ENCODE measurements at regions not wholly inside any gene's neighbourhood (a gene's known extent, or its start where the extent isn't known, plus 50 kb on each side); places are given as distances from the start of the nearest gene placed in this dataset.
"Not testable (repeated sequence)": the region's sequence is repeated elsewhere in the genome, so short reads cannot be mapped to it uniquely, and the experiment has no call there.

DNA sequence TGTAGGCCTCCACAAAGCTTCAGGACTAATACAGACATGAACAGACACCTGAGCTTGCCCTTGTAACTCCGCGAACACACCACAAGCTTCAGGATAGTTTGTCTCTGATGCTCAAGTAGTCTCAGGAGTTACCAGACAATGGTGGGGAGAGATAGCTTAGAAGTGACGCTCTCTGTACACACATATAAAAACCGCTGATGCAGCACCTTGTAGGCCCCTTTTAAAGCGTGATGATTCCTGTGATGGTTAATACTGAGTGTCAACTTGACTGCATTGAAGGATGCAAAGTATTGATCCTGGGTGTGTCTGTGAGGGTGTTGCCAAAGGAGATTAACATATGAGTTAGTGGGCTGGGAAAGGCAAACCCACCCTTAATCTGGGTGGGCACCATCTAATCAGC lies 78.7 kb downstream of the MAGED4 start:
- Histone ChIP-seq H3K9ac (ENCODE audit: low read depth, low read length) (no peak overlapping the region), H3K79me2 (ENCODE audit: insufficient read depth, low read length) (no peaks in the 10 kb centered on the region), H3K9me3 (ENCODE audit: insufficient read depth, low read length, severe bottlenecking) (no peaks in the 10 kb centered on the region), H3K36me3 (ENCODE audit: insufficient read depth, low read length) (no peaks in the 10 kb centered on the region), H4K20me1 (ENCODE audit: insufficient read depth, low read length) (no peaks in the 10 kb centered on the region), H3K4me1 (ENCODE audit: insufficient read depth, low read length) (peaks cover 13% of the 10 kb centered on the region), H3K27me3 (ENCODE audit: insufficient read depth, low read length, poor library complexity) (no peaks in the 10 kb centered on the region), H3K27ac (ENCODE audit: low read length) (no peak overlapping the region), H3K4me3 (ENCODE audit: low read depth in 1 of 2, low read length in 2 of 2) (no peak overlapping the region), H2AFZ (ENCODE audit: low read depth, low read length) (no peak overlapping the region), H3K4me2 (ENCODE audit: insufficient read depth, low read length) (no peak overlapping the region)
- no peak for TF ChIP-seq EZH2 (IDR thresholded peaks at IDR 0.05; ENCODE audit: borderline replicate concordance, low read depth, low read length, severe bottlenecking)
- TF ChIP-seq, protein P1, sequence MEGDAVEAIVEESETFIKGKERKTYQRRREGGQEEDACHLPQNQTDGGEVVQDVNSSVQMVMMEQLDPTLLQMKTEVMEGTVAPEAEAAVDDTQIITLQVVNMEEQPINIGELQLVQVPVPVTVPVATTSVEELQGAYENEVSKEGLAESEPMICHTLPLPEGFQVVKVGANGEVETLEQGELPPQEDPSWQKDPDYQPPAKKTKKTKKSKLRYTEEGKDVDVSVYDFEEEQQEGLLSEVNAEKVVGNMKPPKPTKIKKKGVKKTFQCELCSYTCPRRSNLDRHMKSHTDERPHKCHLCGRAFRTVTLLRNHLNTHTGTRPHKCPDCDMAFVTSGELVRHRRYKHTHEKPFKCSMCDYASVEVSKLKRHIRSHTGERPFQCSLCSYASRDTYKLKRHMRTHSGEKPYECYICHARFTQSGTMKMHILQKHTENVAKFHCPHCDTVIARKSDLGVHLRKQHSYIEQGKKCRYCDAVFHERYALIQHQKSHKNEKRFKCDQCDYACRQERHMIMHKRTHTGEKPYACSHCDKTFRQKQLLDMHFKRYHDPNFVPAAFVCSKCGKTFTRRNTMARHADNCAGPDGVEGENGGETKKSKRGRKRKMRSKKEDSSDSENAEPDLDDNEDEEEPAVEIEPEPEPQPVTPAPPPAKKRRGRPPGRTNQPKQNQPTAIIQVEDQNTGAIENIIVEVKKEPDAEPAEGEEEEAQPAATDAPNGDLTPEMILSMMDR (IDR thresholded peaks at IDR 0.05; ENCODE audit: borderline replicate concordance, extremely low read depth, low read length, poor library complexity, severe bottlenecking), result no peak
- ATAC-seq (ENCODE audit: insufficient read depth, low read depth) (no peak), DNase-seq (no peak)

DNA sequence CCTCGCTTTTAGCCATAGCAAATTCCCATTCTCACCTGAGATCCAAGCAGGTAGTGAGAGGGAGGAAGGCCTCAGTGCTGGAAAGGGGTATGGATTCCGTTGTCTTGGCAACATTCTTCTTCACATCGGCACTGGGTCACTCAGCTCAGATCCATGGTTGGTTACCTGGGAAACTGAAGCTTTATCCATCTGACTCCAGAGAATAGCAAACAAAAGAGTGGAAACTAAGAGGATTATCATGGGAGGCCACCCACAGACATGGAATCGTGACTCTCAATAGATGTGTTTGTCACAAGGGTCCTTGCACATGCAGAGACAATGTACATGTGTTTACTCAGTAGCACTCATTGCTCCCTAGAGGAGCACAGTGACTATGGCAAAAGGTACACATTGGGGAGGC lies 81.0 kb downstream of the MAGED4 start:
- H2AFZ ChIP-seq (ENCODE audit: low read depth, low read length), result no peak overlapping the region
- DNase-seq (no peak), ATAC-seq (ENCODE audit: insufficient read depth, low read depth) (no peak)

DNA sequence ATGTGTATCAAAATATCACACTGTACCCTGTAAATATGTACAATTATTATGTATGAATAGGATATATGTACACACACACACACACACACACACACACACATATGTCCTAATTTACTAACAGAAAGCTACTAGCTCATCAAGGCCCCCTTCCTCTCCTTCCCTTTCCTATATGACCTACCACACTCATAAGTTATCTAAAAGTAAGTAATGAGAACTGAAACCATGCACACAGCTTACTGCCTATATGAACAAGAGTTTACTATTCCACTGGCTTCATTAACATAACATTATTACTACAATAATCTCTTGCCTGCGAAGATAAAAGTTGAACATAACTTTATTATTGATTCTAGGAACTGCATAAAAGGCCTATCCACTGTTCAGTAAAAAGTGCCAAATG lies 83.8 kb downstream of the MAGED4 start:
- H3K4me3 ChIP-seq (ENCODE audit: low read depth in 1 of 2, low read length in 2 of 2); H4K20me1 ChIP-seq (ENCODE audit: insufficient read depth, low read length); H2AFZ ChIP-seq (ENCODE audit: low read depth, low read length); H3K9ac ChIP-seq (ENCODE audit: low read depth, low read length); H3K4me1 ChIP-seq (ENCODE audit: insufficient read depth, low read length); H3K9me3 ChIP-seq (ENCODE audit: insufficient read depth, low read length, severe bottlenecking); H3K27me3 ChIP-seq (ENCODE audit: insufficient read depth, low read length, poor library complexity); ATAC-seq (ENCODE audit: insufficient read depth, low read depth); H3K4me2 ChIP-seq (ENCODE audit: insufficient read depth, low read length); H3K79me2 ChIP-seq (ENCODE audit: insufficient read depth, low read length); H3K27ac ChIP-seq (ENCODE audit: low read length); DNase-seq; H3K36me3 ChIP-seq (ENCODE audit: insufficient read depth, low read length): not testable (repeated sequence)

More for the DNA sequence above, 81.0 kb downstream of the MAGED4 start:
- H3K4me3 ChIP-seq (ENCODE audit: low read depth in 1 of 2, low read length in 2 of 2), result no peak overlapping the region
- TF ChIP-seq, protein P1 (IDR thresholded peaks at IDR 0.05; ENCODE audit: borderline replicate concordance, extremely low read depth, low read length, poor library complexity, severe bottlenecking), result no peak
- no peak for TF ChIP-seq EZH2 (IDR thresholded peaks at IDR 0.05; ENCODE audit: borderline replicate concordance, low read depth, low read length, severe bottlenecking)
- no peaks in the 10 kb centered on the region for H3K9me3 ChIP-seq (ENCODE audit: insufficient read depth, low read length, severe bottlenecking)
- H4K20me1 ChIP-seq (ENCODE audit: insufficient read depth, low read length), result no peaks in the 10 kb centered on the region
- H3K36me3 ChIP-seq (ENCODE audit: insufficient read depth, low read length), result no peaks in the 10 kb centered on the region
- H3K27ac ChIP-seq (ENCODE audit: low read length), result no peak overlapping the region
- no peak overlapping the region for H3K9ac ChIP-seq (ENCODE audit: low read depth, low read length)
- no peak overlapping the region for H3K4me2 ChIP-seq (ENCODE audit: insufficient read depth, low read length)
- peaks cover 12% of the 10 kb centered on the region for H3K4me1 ChIP-seq (ENCODE audit: insufficient read depth, low read length)
- no peaks in the 10 kb centered on the region for H3K79me2 ChIP-seq (ENCODE audit: insufficient read depth, low read length)
- no peaks in the 10 kb centered on the region for H3K27me3 ChIP-seq (ENCODE audit: insufficient read depth, low read length, poor library complexity)

DNA sequence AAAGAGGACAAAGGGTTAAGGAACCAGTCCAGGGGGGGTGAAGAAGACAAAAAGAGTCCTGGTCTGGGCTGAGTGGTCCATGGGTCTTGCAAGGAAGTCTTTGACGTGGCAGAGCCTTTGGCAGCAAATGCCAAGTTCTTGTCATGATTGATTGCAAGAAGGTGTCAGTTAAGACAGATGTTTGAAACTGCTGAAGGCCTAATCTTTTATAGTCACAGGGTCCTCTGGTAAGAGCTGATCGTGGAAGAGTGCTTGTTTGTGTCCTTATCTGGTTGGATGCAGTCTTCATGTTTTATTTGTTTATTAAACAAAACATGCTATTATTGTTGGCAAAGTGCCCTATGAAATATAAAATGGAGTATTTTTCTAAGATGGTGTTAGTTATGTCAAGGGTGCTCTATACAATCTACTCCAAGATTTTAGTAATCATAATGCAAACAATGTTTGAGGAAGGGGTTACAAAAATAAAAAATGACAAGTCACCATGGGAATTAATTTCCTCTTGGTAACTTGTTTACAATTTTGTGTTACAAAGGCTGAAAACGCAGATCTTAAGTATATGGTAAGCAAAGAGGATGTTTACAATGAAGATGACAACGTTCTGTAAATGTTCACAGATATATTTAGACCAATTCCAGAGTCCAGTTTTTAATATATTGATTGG lies 85.9 kb downstream of the MAGED4 start:
- H3K27me3 ChIP-seq (ENCODE audit: insufficient read depth, low read length, poor library complexity), result no peaks in the 10 kb centered on the region
- TF ChIP-seq EZH2 (IDR thresholded peaks at IDR 0.05; ENCODE audit: borderline replicate concordance, low read depth, low read length, severe bottlenecking), result no peak
- TF ChIP-seq, protein P1 (IDR thresholded peaks at IDR 0.05; ENCODE audit: borderline replicate concordance, extremely low read depth, low read length, poor library complexity, severe bottlenecking), result no peak

More for the DNA sequence above, 85.9 kb downstream of the MAGED4 start:
- Histone ChIP-seq H3K27ac (ENCODE audit: low read length) (no peak overlapping the region), H3K36me3 (ENCODE audit: insufficient read depth, low read length) (no peaks in the 10 kb centered on the region), H3K79me2 (ENCODE audit: insufficient read depth, low read length) (no peaks in the 10 kb centered on the region), H3K9ac (ENCODE audit: low read depth, low read length) (no peak overlapping the region), H3K4me1 (ENCODE audit: insufficient read depth, low read length) (no peaks in the 10 kb centered on the region), H3K9me3 (ENCODE audit: insufficient read depth, low read length, severe bottlenecking) (no peaks in the 10 kb centered on the region), H3K4me2 (ENCODE audit: insufficient read depth, low read length) (no peak overlapping the region), H3K4me3 (ENCODE audit: low read depth in 1 of 2, low read length in 2 of 2) (no peak overlapping the region), H4K20me1 (ENCODE audit: insufficient read depth, low read length) (no peaks in the 10 kb centered on the region), H2AFZ (ENCODE audit: low read depth, low read length) (no peak overlapping the region)
- DNase-seq, result no peak
- ATAC-seq (ENCODE audit: insufficient read depth, low read depth), result no peak

All from DND-41 (cell line).